Mucosa of descending colon (tissue), 3 donors: ENCODE measurements at regions not wholly inside any gene's neighbourhood (a gene's known extent, or its start where the extent isn't known, plus 50 kb on each side); places are given as distances from the start of the nearest gene placed in this dataset.

Experiments
- ATAC-seq: fragments of 200-7000 bp; cut with Tn5 transposase; one replicate; pipeline ENCODE4 v1.9.1; 2020; ENCODE audit warnings: mild to moderate bottlenecking, moderate library complexity
- DNase-seq, 3 donors: peaks; one replicate each; pipeline ENCODE4 v3.0.0-alpha.2; 2020
- H3K36me3 ChIP-seq: fragments of 200-600 bp; one replicate; pipeline ENCODE4 v1.8.0; 2021; ENCODE audit warnings: low read depth, mild to moderate bottlenecking
- H3K4me1 ChIP-seq: fragments of 200-600 bp; one replicate; pipeline ENCODE4 v1.8.0; 2021; ENCODE audit warnings: low read depth, mild to moderate bottlenecking
- H3K4me3 ChIP-seq: fragments of 200-600 bp; one replicate; pipeline ENCODE4 v1.8.0; 2021; ENCODE audit warnings: mild to moderate bottlenecking
- H3K9me3 ChIP-seq: fragments of 200-600 bp; one replicate; pipeline ENCODE4 v1.8.0; 2021; ENCODE audit warnings: mild to moderate bottlenecking
- CTCF ChIP-seq: fragments of 200-600 bp; IDR thresholded peaks from one replicate; pipeline ENCODE4 v1.8.0; 2022; ENCODE audit warnings: antibody characterized with exemption, mild to moderate bottlenecking
- intact Hi-C, 2 donors: fragments of 100-400 bp; cut with DNase I in 1 of 2; cut with micrococcal nuclease in 1 of 2; formaldehyde crosslinking; loops; one replicate each; pipeline versions ENCODE4 v1.11.0 to v1.11.1; 2022; cut with DNase I, micrococcal nuclease
- donor health status: DM: no; HTN: no; CAD: no; lungs with moderate emphysema.
- donor health status: DM: no; HTN: no; CAD: no.
- donor health status: DM: no; HTN: yes; CAD: no.

DNA sequence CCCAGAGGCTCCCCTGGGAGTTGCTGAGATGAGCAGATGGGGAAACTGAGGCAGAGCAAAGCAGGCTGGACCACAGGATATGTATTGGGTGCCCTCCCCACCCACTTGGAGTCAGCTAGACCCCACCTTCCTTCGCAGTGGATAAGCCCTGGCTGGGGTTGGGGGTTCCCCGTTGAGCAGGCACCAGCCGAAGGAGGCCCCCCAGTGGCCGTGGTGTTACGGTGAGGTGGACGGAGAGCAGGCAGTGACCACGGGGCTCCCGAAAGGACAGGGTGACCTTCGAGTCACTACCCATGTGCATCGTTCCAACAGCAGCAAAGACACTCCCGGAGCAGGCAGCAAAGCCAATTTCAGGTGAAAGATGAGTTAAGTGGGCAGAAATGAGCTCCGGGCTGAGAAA, 62.4 kb upstream of the ADGRE5 start:
- Histone ChIP-seq H3K9me3 (peaks cover 3% of the 10 kb centered on the region), H3K4me1 (no peaks in the 10 kb centered on the region), H3K36me3 (no peaks in the 10 kb centered on the region), H3K4me3 (no peak overlapping the region)
- peak in 2 of 3 donors; percentile 24 to 35 for DNase-seq
- ATAC-seq, result peak; percentile 20
- intact Hi-C loops, result no loop called here
- no peak for TF ChIP-seq CTCF

GRCh38 chr19:14317157-14317556, 64.1 kb upstream of the ADGRE5 start:
- Histone ChIP-seq H3K4me3 (no peak overlapping the region), H3K36me3 (no peaks in the 10 kb centered on the region), H3K4me1 (no peaks in the 10 kb centered on the region), H3K9me3 (peaks cover 3% of the 10 kb centered on the region)
- intact Hi-C loops, result no loop called here
- DNase-seq (no peak), ATAC-seq (no peak)
- TF ChIP-seq CTCF, result no peak

GRCh38 chr19:14315433-14315832, 65.8 kb upstream of the ADGRE5 start:
- no peaks in the 10 kb centered on the region for H3K36me3 ChIP-seq
- ATAC-seq (no peak), DNase-seq (no peak)
- H3K4me3 ChIP-seq, result no peak overlapping the region
- no peaks in the 10 kb centered on the region for H3K4me1 ChIP-seq
- intact Hi-C loops, result no loop called here
- TF ChIP-seq CTCF, result no peak
- H3K9me3 ChIP-seq, result peaks cover 3% of the 10 kb centered on the region

DNA sequence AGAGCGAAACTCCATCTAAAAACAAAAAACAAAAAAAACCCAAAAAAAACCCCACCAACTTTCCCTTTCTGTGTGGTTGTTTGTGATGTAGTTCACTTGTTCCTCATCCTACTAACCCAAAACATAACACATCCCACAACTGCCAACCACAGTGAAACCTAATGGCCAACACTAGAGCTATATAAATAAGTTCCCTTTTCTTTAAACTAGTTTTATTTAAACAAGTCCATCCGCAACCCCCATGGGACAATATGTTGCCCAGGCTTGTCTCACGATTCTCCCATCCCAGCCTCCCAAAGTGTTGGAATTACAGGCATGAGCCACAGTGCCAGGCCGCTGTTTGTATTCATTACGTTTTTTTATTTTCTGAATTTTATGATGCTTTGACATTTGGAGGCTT, 71.2 kb upstream of the ADGRE5 start:
- no peaks in the 10 kb centered on the region for H3K4me1 ChIP-seq
- peaks cover 3% of the 10 kb centered on the region for H3K9me3 ChIP-seq
- no peak overlapping the region for H3K4me3 ChIP-seq
- intact Hi-C loops, result no loop called here
- no peak for ATAC-seq
- H3K36me3 ChIP-seq, result no peaks in the 10 kb centered on the region
- DNase-seq, result no peak
- TF ChIP-seq CTCF, result no peak

GRCh38 chr19:14305706-14306105, 75.5 kb upstream of the ADGRE5 start:
- no peaks in the 10 kb centered on the region for H3K36me3 ChIP-seq
- no peaks in the 10 kb centered on the region for H3K4me1 ChIP-seq
- ATAC-seq, result no peak
- DNase-seq, result no peak
- H3K9me3 ChIP-seq, result peaks cover 3% of the 10 kb centered on the region
- TF ChIP-seq CTCF, result no peak
- H3K4me3 ChIP-seq, result no peak overlapping the region
- intact Hi-C loops, result no loop called here

- Histone ChIP-seq H3K36me3 (no peaks in the 10 kb centered on the region), H3K4me1 (no peaks in the 10 kb centered on the region), H3K9me3 (no peaks in the 10 kb centered on the region), H3K4me3 (no peak overlapping the region)
- intact Hi-C loops, result no loop called here
- ATAC-seq (no peak), DNase-seq (no peak)
- TF ChIP-seq CTCF, result no peak
Observed at GRCh38 chr19:14301150-14301549, 80.1 kb upstream of the ADGRE5 start.
